ENCODE measurements at regions not wholly inside any gene's neighbourhood (a gene's known extent, or its start where the extent isn't known, plus 50 kb on each side); places are given as distances from the start of the nearest gene placed in this dataset.

DNA sequence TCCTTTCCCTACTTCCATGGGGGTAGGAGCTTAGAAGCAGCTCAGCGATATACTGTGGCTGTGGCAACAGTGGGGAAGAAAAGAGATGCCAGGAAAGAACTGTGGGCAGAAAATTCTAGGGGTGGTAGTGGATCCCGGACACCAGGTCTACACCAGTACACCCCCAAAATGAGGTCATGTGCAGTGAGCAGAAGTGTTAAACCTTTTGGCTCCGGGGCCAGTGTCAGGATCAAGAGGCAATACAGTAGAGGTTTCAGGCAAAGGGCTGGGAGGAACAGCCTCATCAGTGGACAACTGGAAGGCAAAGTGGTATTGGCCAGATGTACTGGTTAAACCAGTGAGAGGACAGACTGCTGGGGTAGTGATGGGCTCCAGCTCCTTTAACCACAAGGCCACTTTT is 163.1 kb upstream of the CCL2 start:
- in situ Hi-C loops (cut with HindIII; ENCODE audit: low sequenced_read_pairs): loop anchor here (25.0 kb wide), 1 partner anchor 130 kb away; no protein-coding TSS in a partner anchor

DNA sequence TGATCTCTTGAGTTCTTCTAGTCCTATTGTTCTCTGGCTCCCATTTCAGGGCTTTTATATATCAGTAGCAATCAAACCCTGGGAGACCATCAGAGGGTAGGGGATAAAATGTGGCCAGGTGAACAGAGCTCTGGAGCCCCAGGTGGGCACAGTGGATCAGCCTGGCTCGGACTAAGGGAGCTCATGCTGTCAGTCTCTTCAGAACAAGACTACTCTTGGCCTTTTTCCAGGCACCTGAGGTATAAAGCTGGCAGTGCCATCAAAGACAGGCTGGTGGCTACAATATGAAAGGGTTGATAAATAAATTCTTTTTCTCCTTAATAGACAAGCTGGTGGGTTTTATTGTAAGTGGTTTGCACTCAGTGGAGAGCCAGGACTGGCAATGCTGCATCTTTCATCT is 160.0 kb upstream of the CCL2 start:
- in situ Hi-C loops (cut with HindIII; ENCODE audit: low sequenced_read_pairs): loop anchor here (25.0 kb wide), 1 partner anchor 133 kb away; no protein-coding TSS in a partner anchor

DNA sequence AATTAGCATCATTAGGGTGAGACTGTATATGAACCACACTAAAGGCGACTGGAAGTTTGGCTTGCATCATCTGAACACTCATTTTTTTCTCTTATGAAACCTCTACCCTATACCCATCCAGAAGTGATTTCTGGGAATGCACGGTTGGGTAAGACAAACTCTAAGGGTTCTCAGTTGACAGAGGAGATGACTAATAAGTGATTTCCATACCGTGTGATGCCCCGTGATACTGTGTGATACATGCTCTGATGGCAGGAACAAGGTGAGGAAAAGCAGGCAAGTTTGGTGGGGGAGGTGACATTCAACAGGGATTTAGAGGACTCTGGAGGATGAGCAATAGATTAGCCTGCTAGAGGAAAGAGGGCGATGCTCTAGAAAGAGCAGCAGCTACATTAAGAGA is 156.4 kb upstream of the CCL2 start:
- in situ Hi-C loops (cut with HindIII; ENCODE audit: low sequenced_read_pairs): loop anchor here (25.0 kb wide), 1 partner anchor 136 kb away; no protein-coding TSS in a partner anchor

DNA sequence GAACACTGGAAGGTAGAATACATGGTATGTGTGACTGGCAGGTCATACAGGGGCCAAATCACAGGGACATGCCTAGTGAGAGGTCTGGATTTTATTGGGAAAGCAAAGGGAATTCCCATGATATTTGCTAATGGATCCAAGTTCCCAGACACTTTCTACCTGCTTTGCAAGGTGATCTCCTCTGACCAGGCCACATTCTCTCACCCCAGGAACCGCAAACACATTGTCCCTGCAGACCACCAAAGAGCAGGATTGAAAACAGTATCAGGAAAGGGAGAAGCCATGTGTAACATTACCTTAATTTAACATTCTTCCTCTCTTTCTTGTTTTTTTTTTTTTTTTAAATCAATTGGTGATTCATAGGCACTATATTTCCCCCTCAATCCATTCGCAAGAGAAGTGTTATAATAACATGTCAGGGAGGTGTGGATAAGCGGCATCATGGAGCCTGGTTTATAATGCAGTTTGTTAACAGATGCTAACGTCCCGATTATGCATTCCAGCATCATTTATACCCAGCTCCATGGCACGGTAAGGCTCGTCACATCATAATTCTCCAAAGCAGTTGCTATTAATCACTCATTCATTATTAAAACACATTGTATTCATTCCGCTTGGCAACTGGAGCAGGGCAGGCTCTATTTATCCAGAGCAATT is 155.1 kb upstream of the CCL2 start:
- in situ Hi-C loops (cut with HindIII; ENCODE audit: low sequenced_read_pairs): loop anchor here (25.0 kb wide), 1 partner anchor 138 kb away; no protein-coding TSS in a partner anchor

DNA sequence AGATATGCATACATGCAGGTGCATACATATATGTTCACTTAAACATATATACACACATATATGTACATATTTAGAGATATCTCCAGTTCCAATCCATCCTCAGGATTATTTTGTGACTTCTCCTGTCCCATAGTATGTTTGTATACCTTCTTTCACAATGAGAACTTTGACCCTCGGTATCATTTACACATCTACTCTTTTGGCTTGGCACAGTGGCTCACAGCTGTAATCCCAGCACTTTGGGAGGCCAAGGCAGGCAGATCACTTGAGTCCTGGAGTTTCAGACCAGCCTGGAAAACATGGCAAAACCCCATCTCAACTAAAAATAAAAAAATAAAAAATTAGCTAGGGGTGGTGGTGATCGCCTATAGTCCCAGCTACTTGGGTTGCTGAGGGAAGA is 148.1 kb upstream of the CCL2 start:
- in situ Hi-C loops (cut with HindIII; ENCODE audit: low sequenced_read_pairs): no loop called here

GRCh38 chr17:34110315-34110714 is 144.8 kb upstream of the CCL2 start:
- in situ Hi-C loops (cut with HindIII; ENCODE audit: low sequenced_read_pairs): no loop called here

- in situ Hi-C loops (cut with HindIII; ENCODE audit: low sequenced_read_pairs): no loop called here
Observed at GRCh38 chr17:34113089-34113488, 142.0 kb upstream of the CCL2 start.

DNA sequence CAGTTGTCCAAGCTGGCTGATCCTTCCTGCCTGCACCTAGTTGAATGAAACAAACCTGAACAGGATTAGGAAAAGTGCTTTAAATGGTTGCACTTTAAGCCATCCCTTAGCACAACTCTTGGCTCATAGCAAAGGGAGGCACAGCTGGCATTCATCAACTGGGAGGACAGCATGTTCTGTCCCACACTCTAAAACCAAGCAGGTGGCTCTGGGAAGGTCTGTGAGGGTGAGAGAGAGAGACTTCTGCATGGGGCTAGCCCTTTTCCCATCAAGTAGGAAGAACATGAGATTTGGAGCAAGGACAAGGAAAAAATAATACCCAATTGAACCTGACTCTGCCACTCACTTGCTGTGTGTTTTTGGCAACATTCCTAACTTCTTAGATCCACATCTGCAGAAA is 140.9 kb upstream of the CCL2 start:
- in situ Hi-C loops (cut with HindIII; ENCODE audit: low sequenced_read_pairs): no loop called here

GRCh38 chr17:34116306-34116705 is 138.8 kb upstream of the CCL2 start:
- in situ Hi-C loops (cut with HindIII; ENCODE audit: low sequenced_read_pairs): no loop called here

DNA sequence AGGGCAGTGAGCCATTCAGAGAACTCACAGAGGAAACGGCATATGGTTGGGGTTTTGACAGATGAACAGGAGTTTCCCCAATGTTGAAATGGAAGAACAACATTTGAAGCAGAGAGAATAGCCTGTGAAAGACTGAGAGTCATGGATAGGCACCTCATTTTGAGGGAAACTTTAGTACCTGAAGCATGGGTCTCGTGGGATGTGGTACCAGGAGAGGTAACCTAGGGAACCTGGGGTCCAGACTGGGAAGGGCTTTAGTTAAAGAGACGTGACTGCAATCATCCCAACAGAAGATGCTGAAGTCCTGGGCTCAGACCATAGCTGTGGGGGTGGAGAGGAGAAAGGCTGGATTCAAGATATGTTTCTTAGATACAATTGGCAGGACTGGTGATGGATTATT is 137.8 kb upstream of the CCL2 start:
- in situ Hi-C loops (cut with HindIII; ENCODE audit: low sequenced_read_pairs): no loop called here

DNA sequence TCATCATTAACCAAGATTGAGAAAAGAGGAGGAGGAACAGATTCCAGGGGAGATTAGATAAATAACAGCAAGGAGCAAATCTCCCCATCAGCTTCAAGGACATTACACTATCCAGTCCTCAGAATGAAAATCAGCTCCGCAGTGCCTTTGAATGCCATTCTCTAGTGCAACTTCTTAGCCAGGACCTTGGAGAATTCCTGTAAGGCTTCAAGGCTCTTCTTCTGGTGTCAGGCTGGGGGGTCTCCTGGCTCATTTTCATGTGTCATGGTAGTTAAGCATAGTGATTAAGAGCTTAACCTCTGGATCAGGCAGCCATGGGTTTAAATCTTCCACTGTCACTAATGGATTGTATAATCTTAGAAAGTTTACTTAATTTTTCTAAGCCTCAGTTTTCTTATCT is 137.3 kb upstream of the CCL2 start:
- in situ Hi-C loops (cut with HindIII; ENCODE audit: low sequenced_read_pairs): no loop called here

GRCh38 chr17:34118564-34118963 is 136.5 kb upstream of the CCL2 start:
- in situ Hi-C loops (cut with HindIII; ENCODE audit: low sequenced_read_pairs): no loop called here

DNA sequence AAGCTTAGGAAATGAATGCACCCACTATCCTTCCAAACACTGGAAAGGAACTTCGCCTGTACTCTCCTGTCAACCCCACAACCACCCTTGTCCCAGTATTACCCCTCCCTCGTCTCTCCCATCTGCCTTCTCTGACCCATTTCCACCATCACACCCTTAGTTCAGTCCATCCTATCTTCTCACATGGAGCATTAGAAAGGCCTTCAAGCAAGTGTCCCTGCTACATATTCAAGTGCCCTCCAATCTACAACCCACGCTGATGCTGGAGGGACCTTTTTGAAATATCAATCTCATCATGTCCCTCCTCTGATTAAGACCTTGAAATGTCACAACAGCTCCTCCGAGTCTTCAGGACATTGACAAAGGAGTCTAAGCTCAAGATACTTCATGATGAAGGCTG is 133.8 kb upstream of the CCL2 start:
- in situ Hi-C loops (cut with HindIII; ENCODE audit: low sequenced_read_pairs): no loop called here

- in situ Hi-C loops (cut with HindIII; ENCODE audit: low sequenced_read_pairs): no loop called here
Observed at GRCh38 chr17:34122515-34122914, 132.6 kb upstream of the CCL2 start.

GRCh38 chr17:34125010-34125409 is 130.1 kb upstream of the CCL2 start:
- in situ Hi-C loops (cut with HindIII; ENCODE audit: low sequenced_read_pairs): no loop called here

DNA sequence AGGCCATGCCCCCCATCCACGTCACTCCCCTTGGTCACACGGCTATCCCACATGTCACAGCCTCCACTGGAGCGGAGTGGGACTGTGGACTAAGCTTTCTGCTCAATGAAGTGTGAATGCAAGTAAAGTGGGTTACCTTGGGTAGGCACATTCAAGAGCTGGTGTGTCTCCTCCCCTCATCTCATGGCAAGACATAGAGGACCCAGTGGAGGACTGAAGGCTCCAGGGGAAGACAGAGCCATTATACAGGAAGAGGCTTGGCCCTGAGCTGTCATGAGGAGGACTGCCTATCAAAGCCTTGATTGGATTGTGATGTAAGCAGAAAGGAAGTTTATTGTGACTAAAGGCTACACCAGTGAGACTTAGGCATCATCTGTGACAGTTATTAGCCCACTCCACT is 129.2 kb upstream of the CCL2 start:
- in situ Hi-C loops (cut with HindIII; ENCODE audit: low sequenced_read_pairs): no loop called here

- in situ Hi-C loops (cut with HindIII; ENCODE audit: low sequenced_read_pairs): no loop called here
Observed at GRCh38 chr17:34126496-34126895, 128.6 kb upstream of the CCL2 start.

- in situ Hi-C loops (cut with HindIII; ENCODE audit: low sequenced_read_pairs): no loop called here
Observed at GRCh38 chr17:34126965-34127364, 128.1 kb upstream of the CCL2 start.

- in situ Hi-C loops (cut with HindIII; ENCODE audit: low sequenced_read_pairs): no loop called here
Observed at GRCh38 chr17:34130544-34130943, 124.5 kb upstream of the CCL2 start.

DNA sequence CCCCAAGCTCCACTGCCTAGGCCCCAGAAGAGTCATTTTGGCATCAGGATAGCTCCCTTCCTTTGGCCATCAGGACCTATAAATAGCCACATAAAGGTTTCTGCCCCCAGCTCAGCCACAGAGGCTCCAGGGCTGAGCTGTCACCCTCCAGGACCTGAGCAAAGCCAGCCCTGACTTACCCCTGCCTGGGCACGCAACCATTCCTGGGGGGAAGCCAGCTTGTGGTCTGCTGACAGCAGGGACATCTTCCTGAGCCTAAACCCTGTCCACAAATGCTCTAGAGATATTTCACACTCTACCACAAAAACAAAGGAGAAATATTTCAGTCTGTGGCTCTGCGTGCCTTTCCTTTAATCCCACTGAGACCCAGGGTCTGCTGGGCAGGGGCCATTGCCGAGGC is 123.7 kb upstream of the CCL2 start:
- in situ Hi-C loops (cut with HindIII; ENCODE audit: low sequenced_read_pairs): no loop called here

GRCh38 chr17:34133350-34133749 is 121.7 kb upstream of the CCL2 start:
- in situ Hi-C loops (cut with HindIII; ENCODE audit: low sequenced_read_pairs): no loop called here

- in situ Hi-C loops (cut with HindIII; ENCODE audit: low sequenced_read_pairs): no loop called here
Observed at GRCh38 chr17:34135841-34136240, 119.2 kb upstream of the CCL2 start.

GRCh38 chr17:34140006-34140405 is 115.1 kb upstream of the CCL2 start:
- in situ Hi-C loops (cut with HindIII; ENCODE audit: low sequenced_read_pairs): no loop called here

Measured in DLD1 (cell line).